ENCODE measurements at regions not wholly inside any gene's neighbourhood (a gene's known extent, or its start where the extent isn't known, plus 50 kb on each side); places are given as distances from the start of the nearest gene placed in this dataset.

DNA sequence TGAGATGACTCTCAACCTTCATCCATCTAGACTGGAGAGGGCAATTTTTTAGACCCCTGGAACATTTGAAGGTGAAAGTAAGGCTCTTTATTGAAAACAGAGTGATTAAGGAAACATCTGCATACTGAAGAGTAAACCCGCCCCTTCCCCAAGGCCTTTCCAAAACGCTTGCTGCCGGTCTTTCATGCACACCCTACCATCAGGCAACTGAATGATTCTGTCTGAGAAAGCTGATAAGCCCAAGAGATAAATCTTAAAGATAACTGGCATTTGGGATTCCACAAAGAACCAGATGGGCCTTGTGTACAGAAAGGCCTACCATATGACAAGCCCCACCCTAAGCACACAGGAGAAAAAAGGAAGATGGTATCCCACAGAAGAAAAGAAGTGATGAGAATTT lies 54.4 kb upstream of the PIK3R1 start:
- DNase-seq (ENCODE audit: low read depth in 2 of 2): no peak

DNA sequence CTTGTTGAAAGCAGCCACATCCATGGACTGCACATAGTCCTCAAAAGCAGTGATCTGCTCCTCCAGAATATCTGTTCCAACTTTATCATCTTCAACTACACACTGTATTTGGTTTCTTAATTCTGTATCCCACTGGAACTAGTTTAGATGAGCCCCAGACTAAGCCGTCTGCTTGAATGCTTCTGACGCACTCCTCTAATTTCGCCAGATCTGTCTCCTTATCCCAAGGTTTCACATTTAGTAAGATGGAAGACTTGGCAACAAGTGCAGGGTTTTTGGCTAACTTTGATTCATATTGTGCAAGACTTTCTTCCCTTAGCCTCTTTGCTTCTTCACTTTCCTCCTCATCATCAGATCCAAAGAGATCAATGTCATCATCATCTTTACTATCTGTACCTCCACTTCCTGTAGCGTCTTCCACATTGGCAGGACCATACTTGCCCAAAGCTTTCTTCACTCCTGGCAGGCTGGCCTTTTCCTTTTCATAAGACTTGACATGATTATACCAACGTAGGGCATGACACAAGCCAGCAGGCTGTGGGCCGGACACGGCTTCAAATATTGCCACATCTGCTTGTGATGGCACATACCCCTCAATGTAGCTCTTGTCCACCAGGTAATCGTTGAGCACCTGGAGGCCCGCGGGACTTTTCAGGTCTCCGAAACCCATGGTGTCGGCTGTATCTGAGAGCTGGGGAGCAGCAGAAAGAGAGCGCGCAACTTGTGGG lies 56.2 kb upstream of the PIK3R1 start:
- DNase-seq (ENCODE audit: low read depth in 2 of 2): no peak

DNA sequence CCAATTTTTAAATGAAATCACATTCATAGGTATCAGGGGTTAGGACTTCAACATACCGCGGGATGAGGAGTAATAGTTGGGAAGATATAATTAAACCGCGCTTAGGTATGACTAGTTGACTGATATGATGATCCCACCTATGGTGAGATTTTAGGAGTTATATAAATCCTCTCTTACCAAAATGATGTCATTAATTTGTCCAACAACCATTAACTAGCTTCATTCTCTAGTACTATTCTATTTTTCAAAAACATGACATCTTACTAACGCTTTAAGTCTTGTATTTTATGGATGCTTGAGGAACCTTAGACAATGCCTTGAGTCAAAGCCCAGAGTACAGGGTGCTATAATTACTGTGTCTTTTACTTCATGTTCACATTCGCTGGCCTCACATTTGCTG lies 59.6 kb upstream of the PIK3R1 start:
- no peak for DNase-seq (ENCODE audit: low read depth in 2 of 2)

DNA sequence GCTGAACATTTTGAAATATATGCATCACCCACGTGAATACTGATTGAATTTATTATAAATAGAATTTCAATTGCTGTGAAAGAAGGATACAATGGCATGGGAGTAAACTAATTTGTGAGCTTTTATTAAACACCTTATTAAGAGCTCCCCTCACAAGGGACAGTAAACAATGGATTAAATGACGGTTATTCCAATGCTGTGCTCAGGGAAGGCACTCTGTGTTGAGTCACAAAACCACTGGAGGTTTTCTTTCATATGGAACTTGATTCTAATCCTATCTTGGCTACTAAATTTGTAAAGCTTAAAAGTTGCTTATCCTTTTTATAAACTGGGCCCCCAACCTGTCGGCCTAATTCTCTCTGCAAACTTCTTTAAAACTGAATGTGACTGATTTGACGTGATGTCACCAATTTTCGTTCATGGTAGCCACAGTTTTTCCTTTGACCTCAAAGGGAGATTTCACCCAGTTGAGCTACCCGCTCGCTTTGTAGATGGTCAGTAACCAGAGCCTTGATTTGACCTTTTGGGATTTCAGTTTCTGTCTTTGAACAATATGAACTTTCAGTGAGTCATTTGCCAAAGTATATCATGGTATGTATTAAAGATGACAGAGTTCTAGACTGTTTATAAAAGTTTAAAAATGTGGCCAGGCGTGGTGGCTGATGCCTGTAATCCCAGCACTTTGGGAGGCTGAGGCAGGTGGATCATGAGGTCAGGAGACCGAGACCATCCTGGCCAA lies 61.3 kb upstream of the PIK3R1 start:
- no peak for DNase-seq (ENCODE audit: low read depth in 2 of 2)

DNA sequence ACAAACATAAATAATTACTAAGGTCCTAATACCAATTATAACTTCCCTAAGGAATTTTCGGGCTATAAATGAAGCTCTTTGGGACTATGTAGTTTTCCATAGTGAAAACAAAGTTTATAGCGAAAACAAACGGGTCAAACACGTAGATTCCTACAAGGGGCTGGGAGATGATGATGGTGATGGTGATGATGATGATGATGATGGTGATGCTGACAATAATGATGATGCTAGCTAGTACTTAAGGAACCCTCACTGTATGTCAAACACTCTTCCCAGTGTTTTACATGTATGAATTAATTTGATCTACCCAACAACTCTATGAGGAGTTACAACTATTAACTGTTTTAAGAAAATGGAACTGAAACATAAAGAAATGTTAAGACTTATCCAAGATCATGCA lies 63.7 kb upstream of the PIK3R1 start:
- no peak for DNase-seq (ENCODE audit: low read depth in 2 of 2)

DNA sequence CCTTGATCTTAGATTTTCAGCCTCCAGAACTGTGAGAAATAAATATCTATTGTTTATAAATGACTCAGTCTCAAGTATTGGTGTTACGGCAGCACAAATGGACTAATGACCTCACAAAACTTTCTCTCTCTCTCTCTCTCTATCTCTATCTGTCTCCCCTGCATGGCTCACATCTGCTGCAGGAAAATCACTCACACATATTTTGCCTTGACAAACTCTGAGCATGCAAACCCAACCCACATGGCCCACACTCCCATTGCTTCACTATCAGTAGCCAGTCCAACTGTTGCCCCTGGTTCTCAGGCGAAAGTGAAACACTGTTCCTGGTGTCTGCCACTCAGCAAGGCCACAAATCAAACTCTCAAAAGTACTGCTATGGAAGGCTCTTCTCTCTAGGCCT lies 66.4 kb upstream of the PIK3R1 start:
- DNase-seq (ENCODE audit: low read depth in 2 of 2): no peak

DNA sequence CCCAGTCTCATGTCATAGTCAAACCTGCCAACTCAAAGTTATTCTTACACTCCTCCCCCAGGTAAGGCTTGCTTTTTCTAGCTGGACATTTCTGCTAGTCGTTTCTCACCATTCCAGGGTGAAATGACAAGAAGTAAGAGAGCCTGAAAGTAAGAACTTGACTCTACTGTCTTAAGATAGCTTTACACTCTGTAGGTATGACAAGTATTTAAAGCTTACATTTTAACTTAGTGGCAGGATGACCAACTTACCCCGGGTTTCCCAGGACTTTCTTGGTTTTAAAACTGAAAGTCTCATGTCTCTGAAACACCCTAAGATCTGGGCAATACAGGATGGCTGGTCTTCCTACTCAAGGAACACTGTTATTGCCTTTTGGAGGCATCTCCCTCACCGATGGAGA lies 67.5 kb upstream of the PIK3R1 start:
- no peak for DNase-seq (ENCODE audit: low read depth in 2 of 2)

DNA sequence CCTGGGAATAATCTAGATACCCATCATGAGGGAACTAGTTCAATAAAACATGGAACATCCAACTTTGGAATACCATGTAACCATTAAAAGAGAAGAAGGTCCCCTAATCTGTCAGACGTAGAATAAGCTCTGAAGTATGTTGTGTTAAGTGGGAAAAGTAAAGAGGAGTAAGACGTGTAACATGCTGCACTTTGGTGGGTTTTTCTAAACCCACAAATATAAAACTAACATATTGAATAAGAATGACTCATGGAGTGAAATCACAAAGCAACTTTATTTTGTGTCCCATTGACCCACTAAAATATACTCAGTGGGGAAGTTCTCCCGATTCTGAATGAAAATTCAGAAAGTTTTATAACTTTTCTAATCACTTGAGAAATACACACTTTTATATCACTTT lies 67.9 kb upstream of the PIK3R1 start:
- DNase-seq (ENCODE audit: low read depth in 2 of 2): no peak

DNA sequence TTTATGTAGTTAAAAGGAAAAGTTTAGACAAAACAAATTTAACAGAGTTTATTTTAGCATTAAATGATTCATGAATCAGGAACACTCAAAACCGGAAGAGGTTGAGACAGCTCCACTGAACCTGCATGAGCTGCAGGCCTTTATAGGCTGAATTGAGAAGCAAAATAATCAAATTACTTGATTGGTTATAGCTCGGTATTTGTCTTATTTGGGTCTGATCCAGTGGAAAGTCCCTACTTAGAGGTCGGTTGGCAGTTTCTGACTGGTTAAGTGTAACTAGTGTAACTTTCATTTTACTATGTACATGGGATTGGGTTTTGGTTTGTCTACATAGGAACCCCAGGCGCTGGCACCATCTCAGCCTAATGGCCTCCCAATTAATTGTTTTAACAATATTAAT lies 74.1 kb upstream of the PIK3R1 start:
- DNase-seq (ENCODE audit: low read depth in 2 of 2): no peak

DNA sequence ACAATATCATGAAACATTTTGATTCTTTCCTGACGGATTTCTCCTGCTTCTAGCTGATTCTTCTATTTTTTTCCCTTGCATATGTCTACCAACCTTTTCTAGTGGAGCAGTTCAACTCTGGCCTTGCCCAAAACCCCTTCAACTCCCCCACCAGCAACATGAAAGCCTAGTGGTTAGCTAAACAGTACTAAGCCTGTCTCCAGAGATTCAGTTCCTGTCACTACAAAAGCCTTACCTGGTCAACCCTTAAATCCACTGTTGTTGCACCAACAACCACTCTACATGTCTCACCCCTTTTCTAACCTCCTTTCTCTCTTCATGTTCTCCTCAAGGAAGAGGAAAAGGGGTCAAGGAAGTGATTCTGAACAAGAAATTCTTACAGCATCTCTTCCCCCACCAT lies 74.8 kb upstream of the PIK3R1 start:
- DNase-seq (ENCODE audit: low read depth in 2 of 2): no peak

DNA sequence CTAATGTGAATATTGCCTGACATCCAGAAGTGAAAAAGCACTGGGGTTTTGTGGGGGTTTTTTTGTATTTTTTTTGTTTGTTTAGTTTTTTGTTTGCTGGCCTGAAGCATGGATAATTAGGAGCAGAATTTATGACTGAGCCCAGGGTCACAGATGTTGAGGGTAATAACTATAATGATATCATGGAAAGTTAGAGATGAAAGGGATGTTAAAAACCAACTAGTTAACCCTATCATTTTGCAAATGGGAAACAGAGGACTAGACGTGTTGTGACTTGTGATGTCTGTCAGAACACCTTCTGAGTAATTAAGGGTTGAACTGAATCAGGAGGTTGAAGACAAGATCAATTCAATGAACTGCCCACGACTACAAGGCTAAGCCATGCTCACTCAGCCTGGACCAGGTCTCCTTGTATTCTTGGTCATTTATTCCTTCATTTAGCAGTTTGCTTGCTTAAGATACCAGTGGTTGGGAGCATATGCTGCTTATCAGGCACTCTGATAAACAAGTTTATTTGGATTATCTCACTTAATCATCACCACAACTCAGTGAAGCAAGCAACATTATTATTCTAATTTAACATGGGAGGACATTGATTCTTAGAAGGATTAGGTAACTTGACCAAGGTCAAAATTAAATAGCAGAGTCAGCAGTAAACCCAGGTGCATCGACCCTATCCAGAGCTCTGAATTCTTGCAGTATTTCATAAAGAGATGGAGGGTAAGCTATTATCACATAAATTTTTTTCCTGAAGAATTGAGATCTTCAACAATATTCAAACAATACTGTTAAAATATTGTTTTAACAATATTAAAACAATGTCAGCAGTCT lies 75.7 kb upstream of the PIK3R1 start:
- no peak for DNase-seq (ENCODE audit: low read depth in 2 of 2)

DNA sequence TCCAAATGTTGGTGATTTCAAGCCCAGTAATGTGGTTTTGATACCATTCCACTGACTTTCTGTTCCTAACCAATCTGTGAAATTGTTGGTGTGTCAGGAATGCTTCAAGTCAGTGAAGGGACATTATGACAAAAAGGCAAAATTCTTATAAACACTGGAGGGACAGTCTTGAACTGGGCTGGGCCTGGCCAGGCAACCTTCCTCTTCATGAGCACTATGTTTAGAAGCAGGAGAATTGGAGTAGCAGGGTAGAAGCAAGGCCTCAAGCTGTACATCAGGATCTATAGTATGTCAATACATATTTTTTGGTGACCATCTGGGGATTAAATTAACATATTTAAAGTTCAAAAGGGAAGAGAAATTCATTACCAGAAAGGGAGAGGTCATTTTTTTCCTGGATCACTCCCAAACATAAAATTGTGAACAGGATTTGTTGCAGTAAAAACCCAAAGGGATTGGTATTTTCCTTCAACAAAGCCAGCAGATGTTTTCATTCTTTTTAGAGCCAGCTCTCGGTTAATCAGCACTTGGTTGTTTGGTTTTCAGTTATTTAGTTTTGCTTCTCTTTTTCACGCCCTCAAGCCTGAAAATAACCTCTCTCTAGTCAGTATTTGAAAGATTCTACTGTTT lies 77.9 kb upstream of the PIK3R1 start:
- no peak for DNase-seq (ENCODE audit: low read depth in 2 of 2)

DNA sequence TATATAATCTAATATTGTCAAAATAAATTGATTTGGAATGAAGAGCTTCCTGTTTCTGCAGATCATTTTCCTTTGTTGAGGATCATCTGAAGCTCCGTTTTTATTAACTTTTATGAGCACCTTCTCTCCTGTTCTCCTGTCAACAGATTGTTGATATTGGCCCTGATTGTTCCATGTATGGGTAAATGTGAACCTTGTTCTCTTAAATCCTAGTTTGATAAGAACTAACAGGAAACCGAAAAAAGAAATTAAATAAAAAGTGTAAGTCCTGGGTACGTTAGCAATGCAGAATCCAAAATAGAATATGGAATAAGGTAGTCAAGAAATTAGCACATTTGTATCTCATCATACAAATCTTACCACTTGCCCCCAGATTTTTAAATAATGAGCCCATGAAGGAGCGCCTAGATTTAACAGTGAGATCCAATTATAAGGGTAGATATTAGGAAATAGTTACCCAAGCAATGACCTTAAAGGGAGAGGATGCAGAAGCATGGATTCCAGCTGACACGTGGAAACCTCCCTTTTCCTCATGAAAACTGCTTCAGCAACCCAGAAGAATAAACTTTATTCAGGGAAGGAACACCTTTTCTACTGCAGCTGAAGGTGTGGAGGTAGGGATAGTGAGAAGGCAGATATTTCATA lies 80.8 kb upstream of the PIK3R1 start:
- DNase-seq (ENCODE audit: low read depth in 2 of 2): no peak

DNA sequence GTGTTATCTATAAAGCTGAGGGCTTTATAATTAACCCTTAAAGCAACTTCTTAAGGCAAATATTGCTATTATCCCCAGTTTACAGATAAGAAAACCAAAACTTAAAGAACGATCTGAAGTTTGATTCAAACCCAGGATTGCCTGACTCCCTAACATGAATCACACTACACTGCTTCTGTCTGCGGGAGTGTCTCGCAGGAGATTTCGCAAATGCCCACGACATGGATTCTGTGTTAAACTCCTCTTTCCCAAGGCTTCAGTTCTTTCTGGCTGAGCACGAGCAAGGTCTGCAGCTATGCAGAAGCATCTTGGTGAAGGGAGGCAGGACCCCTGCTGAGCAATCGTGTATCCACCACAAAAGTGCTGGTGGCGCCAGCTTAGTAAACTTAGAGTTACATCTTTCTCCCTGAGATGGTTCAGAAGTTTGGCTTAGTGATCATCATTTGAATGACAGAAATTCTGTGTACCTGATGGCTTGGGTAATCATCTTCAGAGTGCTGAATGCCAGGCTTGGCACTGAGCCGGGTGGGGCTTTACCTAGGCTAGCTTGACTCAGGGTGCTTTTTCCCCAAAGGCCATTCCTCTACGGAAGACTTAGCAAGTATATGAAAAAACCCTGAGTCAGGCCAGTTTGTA lies 81.4 kb upstream of the PIK3R1 start:
- DNase-seq (ENCODE audit: low read depth in 2 of 2): no peak

DNA sequence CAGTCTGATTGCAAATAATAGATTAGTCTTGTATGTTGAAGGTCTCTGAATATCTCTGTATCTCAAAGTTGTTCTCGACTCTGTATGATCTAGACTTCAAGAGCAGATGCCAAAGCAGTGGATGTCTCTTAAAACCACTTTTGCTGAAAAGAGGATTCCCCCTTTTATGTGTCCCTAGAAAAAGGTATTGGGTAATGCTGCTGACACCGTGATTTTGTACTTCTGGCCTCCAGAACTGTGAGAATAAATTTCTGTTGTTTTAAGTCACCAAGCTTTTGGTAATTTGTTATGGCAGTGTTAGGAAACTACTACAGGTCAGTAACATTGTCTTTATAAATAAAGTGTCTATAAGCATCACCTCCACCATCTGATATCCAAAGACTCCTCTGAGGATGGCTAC lies 85.3 kb upstream of the PIK3R1 start:
- DNase-seq (ENCODE audit: low read depth in 2 of 2): no peak

DNA sequence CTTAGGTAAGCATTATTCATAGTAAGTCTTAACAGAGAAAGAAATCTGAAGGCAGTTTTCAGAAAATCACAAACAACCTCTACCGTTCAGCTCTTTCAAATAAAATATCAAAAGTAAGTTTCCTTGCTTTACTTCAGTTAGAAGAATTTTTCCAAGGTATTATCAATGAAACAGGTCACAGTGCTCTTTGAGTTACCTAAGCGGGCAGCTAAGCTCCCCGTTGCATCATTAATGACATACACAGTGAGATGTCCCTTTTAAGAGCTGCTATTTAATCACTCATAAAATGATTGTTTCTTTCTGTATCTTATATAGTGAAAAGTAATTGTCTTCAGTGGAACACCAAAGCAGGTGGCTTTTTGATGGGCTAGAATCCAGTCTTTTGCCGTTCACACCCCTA lies 86.2 kb upstream of the PIK3R1 start:
- no peak for DNase-seq (ENCODE audit: low read depth in 2 of 2)

DNA sequence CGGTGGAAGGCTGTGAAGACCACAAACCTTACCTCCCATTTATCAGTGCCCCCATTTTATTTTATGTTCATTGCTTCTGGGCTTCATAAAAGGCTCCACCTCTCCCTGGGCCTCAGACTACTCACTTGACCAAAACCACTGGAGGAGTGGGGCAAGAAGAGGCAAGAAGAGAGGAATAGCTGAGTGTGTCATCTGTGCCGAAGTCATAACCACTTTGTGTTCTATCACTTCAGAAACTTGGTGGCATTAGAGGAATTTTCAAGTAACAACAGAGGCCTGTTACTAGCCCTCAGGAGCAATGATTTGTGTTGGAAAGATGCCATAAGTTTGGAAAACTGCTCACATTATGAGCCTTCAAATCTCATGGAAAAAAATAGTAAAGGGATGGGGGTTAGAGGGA lies 88.7 kb upstream of the PIK3R1 start:
- DNase-seq (ENCODE audit: low read depth in 2 of 2): no peak

DNA sequence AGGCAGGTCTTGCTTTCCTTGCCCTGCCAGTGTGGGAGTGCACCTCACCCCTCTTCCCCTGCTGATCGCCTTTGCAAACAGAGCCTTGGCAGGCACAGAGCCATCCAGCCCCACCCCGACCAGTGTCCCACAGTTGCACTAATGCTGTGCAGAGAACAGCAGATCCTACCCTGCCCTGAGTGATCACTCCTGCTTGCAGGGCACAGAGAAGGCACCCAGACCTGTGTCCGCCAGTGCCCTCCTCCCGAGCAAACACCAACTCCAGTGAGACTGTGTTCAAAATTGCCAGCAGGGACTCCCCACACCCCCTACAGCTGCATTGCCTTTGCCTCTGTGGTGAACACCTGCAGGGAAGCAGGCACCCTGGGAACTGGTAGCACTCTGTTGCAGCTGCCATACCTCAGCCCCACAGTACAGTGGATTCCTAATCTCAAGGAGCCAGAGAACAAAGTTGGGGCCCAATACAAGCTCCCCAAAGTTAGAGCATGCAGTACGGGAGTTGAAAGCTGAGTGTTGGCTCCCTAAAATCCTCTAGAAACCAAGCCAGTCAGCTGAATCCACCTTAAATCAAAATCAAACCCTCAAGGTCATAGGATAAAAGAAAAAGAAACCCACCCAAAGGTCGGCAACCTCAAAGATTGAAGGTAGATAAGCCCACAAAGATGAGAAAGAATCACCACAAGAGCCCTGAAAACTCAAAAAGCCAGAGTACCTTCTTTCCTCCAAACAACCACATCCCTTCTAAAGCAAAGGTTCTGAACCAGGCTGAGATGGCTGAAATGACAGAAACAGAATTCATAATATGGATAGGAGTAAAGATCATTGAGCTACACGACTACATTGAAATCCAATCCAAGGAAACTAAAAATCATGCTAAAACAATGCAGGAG lies 92.9 kb upstream of the PIK3R1 start:
- DNase-seq (ENCODE audit: low read depth in 2 of 2): no peak

DNA sequence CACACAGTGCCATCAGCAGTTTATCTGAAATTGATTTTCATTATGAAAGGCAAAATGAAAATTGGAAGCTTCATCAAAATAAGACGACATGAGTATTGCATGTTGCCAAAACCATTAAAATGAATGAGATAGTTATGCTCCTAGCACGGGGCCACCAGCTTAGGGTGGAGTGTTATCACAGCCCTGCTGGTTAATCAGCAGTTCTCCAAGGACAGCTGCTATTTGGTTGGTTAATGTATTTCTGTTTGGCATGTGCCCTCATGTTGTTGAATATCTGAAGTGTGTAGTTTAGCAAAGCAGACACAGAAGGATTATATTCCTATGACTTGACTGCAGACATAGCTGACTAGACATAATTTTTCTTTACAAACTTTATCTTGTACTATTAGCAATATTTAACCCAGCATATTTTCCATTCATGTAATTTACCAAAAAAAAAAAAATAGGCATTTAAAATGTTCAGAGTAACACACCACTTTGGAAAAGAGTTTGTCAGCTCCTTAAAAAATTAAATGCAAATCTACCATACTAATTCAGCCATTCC lies 98.6 kb upstream of the PIK3R1 start:
- DNase-seq (ENCODE audit: low read depth in 2 of 2): no peak

DNA sequence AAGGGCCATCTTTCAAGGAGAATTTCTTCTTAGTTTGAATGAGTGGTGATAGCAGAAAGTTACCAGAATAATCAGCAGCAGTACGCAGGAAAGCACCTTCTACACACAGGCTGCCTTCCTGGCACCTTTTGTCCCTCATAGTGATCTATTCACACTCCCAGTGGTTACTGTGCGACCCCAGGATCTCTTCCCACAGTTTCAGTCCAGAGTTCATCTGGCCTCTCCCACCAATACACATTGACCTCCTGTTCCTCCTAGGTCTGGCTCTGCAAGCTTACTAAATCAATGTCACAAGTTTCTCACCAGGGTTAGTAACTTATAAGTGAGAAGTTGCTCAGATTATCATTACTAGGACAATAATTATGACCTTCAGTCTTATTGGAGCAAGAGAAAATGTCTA lies 99.1 kb upstream of the PIK3R1 start:
- DNase-seq (ENCODE audit: low read depth in 2 of 2): no peak

Data from activated CD8-positive, alpha-beta memory T cell treated with anti-CD3 and anti-CD28 coated beads for 4 hours (primary cell).